A673 (cell line): ENCODE measurements at regions not wholly inside any gene's neighbourhood (a gene's known extent, or its start where the extent isn't known, plus 50 kb on each side); places are given as distances from the start of the nearest gene placed in this dataset.

ENCODE experiments used
- EZH2 ChIP-seq: fragments of 200-600 bp; sonication (generic); IDR thresholded peaks from 2 replicates; pipeline ENCODE4 v1.6.1; 2017; ENCODE audit warnings: borderline replicate concordance, low read depth, mild to moderate bottlenecking, mixed read lengths, antibody characterized with exemption, low read length; ENCODE audit not compliant: poor library complexity, severe bottlenecking
- TF ChIP-seq, protein P1 (sequence below): fragments of 300-800, 200-600 bp; sonication (generic); conservative IDR thresholded peaks from 2 replicates; pipeline ENCODE4 v1.5.1; 2017; ENCODE audit warnings: low read depth, mild to moderate bottlenecking, antibody characterized with exemption, low read length, moderate library complexity, mixed read lengths

DNA sequence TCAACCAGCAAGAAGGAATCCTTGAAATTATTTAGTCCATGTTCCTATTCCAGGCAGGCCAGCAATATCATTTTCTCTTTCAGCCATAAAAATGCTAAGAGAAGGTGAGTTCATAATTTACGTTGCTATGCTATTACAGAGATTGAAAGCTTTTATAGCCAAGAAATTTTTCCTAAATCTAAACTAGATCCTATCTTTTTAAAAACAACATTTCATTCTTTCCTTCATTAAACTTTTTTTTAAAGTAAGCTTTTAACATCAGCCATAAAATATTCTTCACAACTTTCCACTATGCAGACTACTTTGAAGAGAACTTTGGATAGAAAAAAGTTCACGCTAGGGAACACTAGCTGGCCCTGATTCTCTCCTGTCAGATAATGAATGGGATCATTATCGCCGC, 159.8 kb downstream of the RPS12 start:
- TF ChIP-seq, protein P1, sequence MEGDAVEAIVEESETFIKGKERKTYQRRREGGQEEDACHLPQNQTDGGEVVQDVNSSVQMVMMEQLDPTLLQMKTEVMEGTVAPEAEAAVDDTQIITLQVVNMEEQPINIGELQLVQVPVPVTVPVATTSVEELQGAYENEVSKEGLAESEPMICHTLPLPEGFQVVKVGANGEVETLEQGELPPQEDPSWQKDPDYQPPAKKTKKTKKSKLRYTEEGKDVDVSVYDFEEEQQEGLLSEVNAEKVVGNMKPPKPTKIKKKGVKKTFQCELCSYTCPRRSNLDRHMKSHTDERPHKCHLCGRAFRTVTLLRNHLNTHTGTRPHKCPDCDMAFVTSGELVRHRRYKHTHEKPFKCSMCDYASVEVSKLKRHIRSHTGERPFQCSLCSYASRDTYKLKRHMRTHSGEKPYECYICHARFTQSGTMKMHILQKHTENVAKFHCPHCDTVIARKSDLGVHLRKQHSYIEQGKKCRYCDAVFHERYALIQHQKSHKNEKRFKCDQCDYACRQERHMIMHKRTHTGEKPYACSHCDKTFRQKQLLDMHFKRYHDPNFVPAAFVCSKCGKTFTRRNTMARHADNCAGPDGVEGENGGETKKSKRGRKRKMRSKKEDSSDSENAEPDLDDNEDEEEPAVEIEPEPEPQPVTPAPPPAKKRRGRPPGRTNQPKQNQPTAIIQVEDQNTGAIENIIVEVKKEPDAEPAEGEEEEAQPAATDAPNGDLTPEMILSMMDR = no peak
- no peak for TF ChIP-seq EZH2
